ENCODE measurements at regions not wholly inside any gene's neighbourhood (a gene's known extent, or its start where the extent isn't known, plus 50 kb on each side); places are given as distances from the start of the nearest gene placed in this dataset.

GRCh38 chr7:46214526-46214925 lies 293.5 kb upstream of the IGFBP3 start:
- WGBS: 97% methylated on average over 1 of the region's 1 CpG

GRCh38 chr7:46213154-46213537 lies 292.1 kb upstream of the IGFBP3 start:
- Histone ChIP-seq H3K4me1 (ENCODE audit: control insufficient read depth, insufficient read depth, low read depth, low read length) (peaks cover 12% of the 10 kb centered on the region), H3K4me3 (ENCODE audit: insufficient read depth in 1 of 2, low read depth in 1 of 2, low read length in 2 of 2) (no peak overlapping the region), H4K8ac (ENCODE audit: low read length) (no peak overlapping the region), H2BK120ac (ENCODE audit: low read depth, low read length) (no peak overlapping the region), H3K27me3 (ENCODE audit: control insufficient read depth in 1 of 2, insufficient read depth in 1 of 2, low read length in 2 of 2) (peaks cover 0 to 3% of the 10 kb centered on the region in 2 experiments), H3K4me2 (ENCODE audit: low read length, poor library complexity, severe bottlenecking) (no peak overlapping the region), H3K9me3 (ENCODE audit: control insufficient read depth, low read length) (no peaks in the 10 kb centered on the region), H3K14ac (ENCODE audit: low read length in 2 of 2) (no peak overlapping the region), H2AFZ (ENCODE audit: low read depth, low read length) (no peak overlapping the region), H3K18ac (ENCODE audit: low read depth in 1 of 2, low read length in 2 of 2) (no peak overlapping the region), H3K23ac (ENCODE audit: low read length in 2 of 2) (no peak overlapping the region), H2BK15ac (ENCODE audit: low read depth, poor library complexity, severe bottlenecking) (no peak overlapping the region), H3K4ac (ENCODE audit: low read depth in 1 of 2, low read length in 2 of 2) (no peak overlapping the region), H2AK5ac (ENCODE audit: low read length, severe bottlenecking) (no peak overlapping the region), H3K27ac (ENCODE audit: low read length, poor library complexity, severe bottlenecking) (no peak overlapping the region), H2BK5ac (ENCODE audit: low read depth, low read length, poor library complexity, severe bottlenecking) (no peak overlapping the region), H3K79me1 (replicated peaks; ENCODE audit: low read length, poor library complexity, severe bottlenecking) (no peaks in the 10 kb centered on the region), H2BK12ac (ENCODE audit: low read length in 2 of 2) (no peak overlapping the region), H3K9ac (ENCODE audit: low read length) (no peak overlapping the region), H4K91ac (ENCODE audit: low read length) (no peak overlapping the region), H3K36me3 (ENCODE audit: control insufficient read depth in 1 of 2, insufficient read depth in 2 of 2, low read depth in 1 of 2, low read length in 2 of 2) (no peaks in the 10 kb centered on the region)
- WGBS: 90% methylated on average over 2 of the region's 2 CpGs
- DNase-seq: no peak

More at GRCh38 chr7:46214526-46214925, 293.5 kb upstream of the IGFBP3 start:
- Histone ChIP-seq H4K91ac (ENCODE audit: low read length) (peak overlapping the region; percentile 34), H3K4ac (ENCODE audit: low read depth in 1 of 2, low read length in 2 of 2) (no peak overlapping the region), H3K79me1 (replicated peaks; ENCODE audit: low read length, poor library complexity, severe bottlenecking) (no peaks in the 10 kb centered on the region), H3K14ac (ENCODE audit: low read length in 2 of 2) (no peak overlapping the region), H2AK5ac (ENCODE audit: low read length, severe bottlenecking) (no peak overlapping the region), H2BK12ac (ENCODE audit: low read length in 2 of 2) (no peak overlapping the region), H2BK5ac (ENCODE audit: low read depth, low read length, poor library complexity, severe bottlenecking) (no peak overlapping the region), H3K4me1 (ENCODE audit: control insufficient read depth, insufficient read depth, low read depth, low read length) (peaks cover 6% of the 10 kb centered on the region), H3K36me3 (ENCODE audit: control insufficient read depth in 1 of 2, insufficient read depth in 2 of 2, low read depth in 1 of 2, low read length in 2 of 2) (no peaks in the 10 kb centered on the region), H2BK15ac (ENCODE audit: low read depth, poor library complexity, severe bottlenecking) (no peak overlapping the region), H3K23ac (ENCODE audit: low read length in 2 of 2) (no peak overlapping the region), H3K27ac (ENCODE audit: low read length, poor library complexity, severe bottlenecking) (no peak overlapping the region), H3K9me3 (ENCODE audit: control insufficient read depth, low read length) (no peaks in the 10 kb centered on the region), H3K9ac (ENCODE audit: low read length) (no peak overlapping the region), H2BK120ac (ENCODE audit: low read depth, low read length) (no peak overlapping the region), H3K4me3 (ENCODE audit: insufficient read depth in 1 of 2, low read depth in 1 of 2, low read length in 2 of 2) (no peak overlapping the region), H3K18ac (ENCODE audit: low read depth in 1 of 2, low read length in 2 of 2) (no peak overlapping the region), H3K27me3 (ENCODE audit: control insufficient read depth in 1 of 2, insufficient read depth in 1 of 2, low read length in 2 of 2) (peaks cover 0 to 8% of the 10 kb centered on the region in 2 experiments), H3K4me2 (ENCODE audit: low read length, poor library complexity, severe bottlenecking) (no peak overlapping the region), H2AFZ (ENCODE audit: low read depth, low read length) (no peak overlapping the region), H4K8ac (ENCODE audit: low read length) (no peak overlapping the region)
- DNase-seq: no peak

- Histone ChIP-seq H4K8ac (ENCODE audit: low read length) (no peak overlapping the region), H4K91ac (ENCODE audit: low read length) (no peak overlapping the region), H2BK120ac (ENCODE audit: low read depth, low read length) (no peak overlapping the region), H2AK5ac (ENCODE audit: low read length, severe bottlenecking) (no peak overlapping the region), H3K18ac (ENCODE audit: low read depth in 1 of 2, low read length in 2 of 2) (no peak overlapping the region), H3K36me3 (ENCODE audit: control insufficient read depth in 1 of 2, insufficient read depth in 2 of 2, low read depth in 1 of 2, low read length in 2 of 2) (no peaks in the 10 kb centered on the region), H3K23ac (ENCODE audit: low read length in 2 of 2) (no peak overlapping the region), H3K9ac (ENCODE audit: low read length) (no peak overlapping the region), H3K4me2 (ENCODE audit: low read length, poor library complexity, severe bottlenecking) (no peak overlapping the region), H3K27me3 (ENCODE audit: control insufficient read depth in 1 of 2, insufficient read depth in 1 of 2, low read length in 2 of 2) (peaks cover 0 to 3% of the 10 kb centered on the region in 2 experiments), H3K14ac (ENCODE audit: low read length in 2 of 2) (no peak overlapping the region), H3K4ac (ENCODE audit: low read depth in 1 of 2, low read length in 2 of 2) (no peak overlapping the region), H2BK15ac (ENCODE audit: low read depth, poor library complexity, severe bottlenecking) (no peak overlapping the region), H3K27ac (ENCODE audit: low read length, poor library complexity, severe bottlenecking) (no peak overlapping the region), H2BK5ac (ENCODE audit: low read depth, low read length, poor library complexity, severe bottlenecking) (no peak overlapping the region), H3K4me1 (ENCODE audit: control insufficient read depth, insufficient read depth, low read depth, low read length) (peaks cover 11% of the 10 kb centered on the region), H3K4me3 (ENCODE audit: insufficient read depth in 1 of 2, low read depth in 1 of 2, low read length in 2 of 2) (no peak overlapping the region), H2AFZ (ENCODE audit: low read depth, low read length) (no peak overlapping the region), H2BK12ac (ENCODE audit: low read length in 2 of 2) (no peak overlapping the region), H3K9me3 (ENCODE audit: control insufficient read depth, low read length) (no peaks in the 10 kb centered on the region), H3K79me1 (replicated peaks; ENCODE audit: low read length, poor library complexity, severe bottlenecking) (no peaks in the 10 kb centered on the region)
- DNase-seq: no peak
- WGBS: 80% methylated on average over 7 of the region's 8 CpGs
Observed at GRCh38 chr7:46212425-46213153, 291.5 kb upstream of the IGFBP3 start.

- peak; percentile 12 for DNase-seq
- Histone ChIP-seq H2BK15ac (ENCODE audit: low read depth, poor library complexity, severe bottlenecking) (no peak overlapping the region), H4K8ac (ENCODE audit: low read length) (no peak overlapping the region), H3K9me3 (ENCODE audit: control insufficient read depth, low read length) (no peaks in the 10 kb centered on the region), H3K14ac (ENCODE audit: low read length in 2 of 2) (no peak overlapping the region), H3K4ac (ENCODE audit: low read depth in 1 of 2, low read length in 2 of 2) (no peak overlapping the region), H2AK5ac (ENCODE audit: low read length, severe bottlenecking) (no peak overlapping the region), H3K36me3 (ENCODE audit: control insufficient read depth in 1 of 2, insufficient read depth in 2 of 2, low read depth in 1 of 2, low read length in 2 of 2) (no peaks in the 10 kb centered on the region), H3K9ac (ENCODE audit: low read length) (no peak overlapping the region), H3K27me3 (ENCODE audit: control insufficient read depth in 1 of 2, insufficient read depth in 1 of 2, low read length in 2 of 2) (peaks cover 0 to 3% of the 10 kb centered on the region in 2 experiments), H3K18ac (ENCODE audit: low read depth in 1 of 2, low read length in 2 of 2) (no peak overlapping the region), H3K27ac (ENCODE audit: low read length, poor library complexity, severe bottlenecking) (no peak overlapping the region), H2AFZ (ENCODE audit: low read depth, low read length) (no peak overlapping the region), H3K4me3 (ENCODE audit: insufficient read depth in 1 of 2, low read depth in 1 of 2, low read length in 2 of 2) (no peak overlapping the region), H3K23ac (ENCODE audit: low read length in 2 of 2) (no peak overlapping the region), H2BK120ac (ENCODE audit: low read depth, low read length) (no peak overlapping the region), H2BK12ac (ENCODE audit: low read length in 2 of 2) (no peak overlapping the region), H4K91ac (ENCODE audit: low read length) (no peak overlapping the region), H2BK5ac (ENCODE audit: low read depth, low read length, poor library complexity, severe bottlenecking) (no peak overlapping the region), H3K4me2 (ENCODE audit: low read length, poor library complexity, severe bottlenecking) (no peak overlapping the region), H3K79me1 (replicated peaks; ENCODE audit: low read length, poor library complexity, severe bottlenecking) (no peaks in the 10 kb centered on the region), H3K4me1 (ENCODE audit: control insufficient read depth, insufficient read depth, low read depth, low read length) (peaks cover 10% of the 10 kb centered on the region)
- 83% methylated on average over 3 of the region's 3 CpGs for WGBS
Observed at GRCh38 chr7:46210467-46210866, 289.4 kb upstream of the IGFBP3 start.

Data from mesenchymal stem cell (in vitro differentiated cells and primary cell).